GM18502 (cell line): ENCODE measurements at regions not wholly inside any gene's neighbourhood (a gene's known extent, or its start where the extent isn't known, plus 50 kb on each side); places are given as distances from the start of the nearest gene placed in this dataset.
"Not testable (repeated sequence)": the region's sequence is repeated elsewhere in the genome, so short reads cannot be mapped to it uniquely, and the experiment has no call there.

Experiments used
- ATAC-seq: cut with Tn5 transposase; IDR thresholded peaks from one replicate; pipeline ENCODE4 v1.9.1; 2021; ENCODE audit warnings: mild to moderate bottlenecking; ENCODE audit not compliant: unreplicated experiment, poor library complexity

DNA sequence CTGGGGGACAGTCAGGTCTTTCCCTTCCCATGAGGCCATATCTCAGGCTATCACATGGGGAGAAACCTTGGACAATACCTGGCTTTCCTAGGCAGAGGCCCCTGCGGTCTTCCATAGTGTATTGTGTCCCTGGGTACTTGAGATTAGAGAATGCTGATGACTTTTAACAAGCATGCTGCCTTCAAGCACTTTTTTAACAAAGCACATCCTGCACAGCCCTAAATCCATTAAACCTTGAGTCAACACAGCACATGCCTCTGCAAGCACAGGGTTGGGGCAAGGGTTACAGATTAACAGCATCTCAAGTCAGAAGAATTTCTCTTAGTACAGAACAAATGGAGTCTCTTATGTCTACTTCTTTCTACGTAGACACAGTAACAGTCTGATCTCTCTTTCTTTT, 545.2 kb upstream of the NR2F2 start:
- not testable (repeated sequence) for ATAC-seq

DNA sequence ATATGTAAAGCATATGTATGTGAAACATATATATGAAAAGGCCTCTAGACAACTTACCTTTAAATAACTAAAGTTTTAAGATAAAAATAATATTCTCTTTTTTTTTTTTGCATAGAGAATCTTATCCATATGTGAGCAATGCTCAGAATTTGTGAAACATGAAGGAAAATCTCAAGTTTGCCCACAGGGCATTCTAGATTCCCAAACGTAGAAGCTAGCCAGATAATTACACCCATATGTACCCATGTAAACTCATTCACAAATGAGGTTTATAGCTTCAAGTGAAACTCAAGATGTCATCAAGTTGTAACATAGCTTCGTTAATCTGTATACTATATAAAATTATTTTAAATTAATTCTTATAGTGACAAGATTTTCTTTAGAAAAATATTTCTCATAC, 537.3 kb upstream of the NR2F2 start:
- no peak for ATAC-seq

DNA sequence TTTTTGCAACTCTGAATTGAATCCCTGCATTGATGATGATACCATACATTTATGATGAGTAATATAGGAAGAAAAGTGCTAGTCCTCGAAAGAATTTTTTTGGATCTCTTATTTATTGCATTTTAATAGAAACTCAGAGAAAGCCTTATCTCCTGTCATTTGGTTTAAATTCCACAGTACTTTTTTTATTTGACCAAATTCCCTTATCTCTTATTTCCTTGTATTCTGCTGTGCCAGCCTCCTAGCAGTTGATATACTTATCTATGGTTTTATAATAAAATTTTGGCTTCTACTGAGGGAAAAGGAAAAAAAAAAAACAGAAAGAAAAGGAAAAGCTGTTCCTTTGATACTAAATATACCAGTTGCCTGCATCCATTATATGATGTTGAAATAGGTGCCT, 535.1 kb upstream of the NR2F2 start:
- ATAC-seq, result no peak

DNA sequence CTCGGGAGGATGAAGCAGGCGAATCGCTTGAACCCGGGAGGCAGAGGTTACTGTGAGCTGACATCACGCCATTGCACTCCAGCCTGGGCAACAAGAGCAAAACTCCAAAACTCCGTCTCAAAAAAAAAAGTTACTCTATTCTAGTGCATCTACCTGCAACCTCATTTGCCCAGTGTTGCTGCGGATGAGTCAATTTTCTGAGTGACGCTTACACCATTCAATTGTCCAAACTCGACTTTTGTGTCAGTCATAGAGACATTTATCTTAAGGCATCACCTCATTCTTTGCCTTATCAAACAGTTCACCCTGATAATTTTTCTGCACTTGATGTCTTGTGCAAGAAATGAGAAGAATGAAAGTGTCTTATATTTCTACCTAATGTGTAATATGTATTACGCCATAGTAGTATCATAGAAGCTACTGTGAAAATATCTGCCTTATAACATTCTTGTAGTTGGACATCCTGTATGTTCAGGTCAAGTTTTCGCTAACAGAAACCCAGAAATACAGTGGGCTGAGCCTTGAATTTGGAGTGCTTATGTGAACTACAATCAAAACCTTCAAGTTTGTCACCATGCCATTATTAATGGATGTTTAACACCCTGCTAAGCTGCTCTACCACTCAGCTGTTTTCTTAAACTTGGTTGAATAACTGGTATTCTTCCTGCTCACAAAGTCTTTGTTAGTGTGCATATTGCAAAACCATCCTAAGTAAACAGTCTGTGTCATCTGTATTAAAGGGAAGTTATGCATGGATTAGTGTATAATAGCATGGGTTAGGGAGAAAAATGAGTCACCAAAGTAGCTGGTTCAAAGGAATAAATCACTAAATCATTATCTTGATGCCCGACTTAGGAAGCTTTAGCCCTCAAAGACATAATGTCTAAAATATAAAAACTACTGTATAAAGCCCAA, 531.0 kb upstream of the NR2F2 start:
- ATAC-seq, result no peak

DNA sequence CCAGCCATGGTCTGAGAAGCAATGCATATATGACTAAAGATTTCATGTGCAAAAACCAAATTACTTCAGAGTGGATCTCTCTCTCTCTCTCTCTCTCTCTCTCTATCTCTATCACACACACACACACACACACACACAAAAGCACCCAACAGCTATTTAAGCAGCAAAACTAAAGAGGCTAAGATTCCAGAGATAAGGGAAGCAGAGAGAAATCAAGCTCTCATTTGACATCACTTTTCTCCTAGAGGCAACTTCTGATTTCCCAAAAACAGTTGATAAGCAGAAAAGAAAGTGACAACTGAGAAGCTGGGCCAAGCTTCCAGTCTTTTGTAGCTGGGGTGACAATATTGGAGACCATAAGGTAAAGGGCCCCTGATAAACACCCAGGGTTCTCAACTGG, 526.0 kb upstream of the NR2F2 start:
- ATAC-seq, result no peak

DNA sequence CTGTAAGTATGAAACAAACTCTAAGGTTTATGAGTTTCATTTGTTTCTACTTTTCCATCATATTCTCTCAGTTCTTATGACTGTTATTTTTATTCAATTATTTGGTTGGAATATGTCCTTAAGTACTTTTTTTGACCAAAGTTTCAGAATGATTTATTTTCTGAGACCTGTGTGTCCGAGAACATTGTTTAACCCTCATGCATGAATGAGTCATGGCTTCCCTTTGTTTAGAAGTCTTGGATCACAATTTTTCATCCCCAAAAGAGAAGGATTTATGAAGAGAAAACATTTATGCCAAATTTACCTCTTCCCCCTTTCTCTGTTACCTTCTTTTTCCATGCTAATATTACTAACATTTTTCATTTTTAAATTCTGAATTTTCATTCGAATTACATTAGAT, 518.0 kb upstream of the NR2F2 start:
- ATAC-seq, result no peak

DNA sequence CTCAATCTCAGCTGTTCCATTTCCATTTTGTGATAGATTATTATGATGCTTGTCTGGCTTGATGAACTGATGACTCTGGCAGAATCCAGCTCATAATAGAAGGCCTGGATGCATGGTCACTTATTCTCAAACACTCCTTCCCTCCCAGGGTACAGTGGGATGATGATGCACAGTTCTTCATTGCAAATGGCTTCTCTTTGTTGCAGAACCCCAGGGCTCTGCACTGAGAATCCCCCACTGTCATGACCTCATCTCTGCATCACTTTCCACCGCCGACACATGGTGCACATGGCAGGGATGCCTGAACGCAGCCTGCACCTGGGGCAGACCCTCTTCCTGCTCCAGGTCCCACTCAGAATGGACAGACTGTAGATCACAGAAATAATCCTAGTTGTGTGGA, 515.6 kb upstream of the NR2F2 start:
- ATAC-seq, result no peak

DNA sequence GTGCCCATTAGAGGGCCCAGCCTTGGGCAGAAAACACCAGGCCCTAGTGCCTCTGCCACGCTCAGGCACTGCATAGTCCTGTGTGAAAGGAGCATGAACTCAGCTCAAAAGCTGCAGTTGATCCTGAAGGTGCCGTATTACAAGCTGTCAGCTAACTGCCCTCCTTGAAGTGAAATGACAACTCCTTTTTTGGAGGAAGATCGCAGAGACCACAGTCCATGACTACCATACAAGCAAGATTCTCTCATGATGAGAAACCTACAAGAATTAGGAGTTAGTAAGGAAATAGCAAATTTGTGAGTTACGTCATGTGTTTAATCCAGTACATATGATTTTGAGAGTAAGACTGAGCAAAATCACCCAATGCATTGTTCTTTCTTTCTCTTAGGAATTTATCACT, 513.9 kb upstream of the NR2F2 start:
- no peak for ATAC-seq

DNA sequence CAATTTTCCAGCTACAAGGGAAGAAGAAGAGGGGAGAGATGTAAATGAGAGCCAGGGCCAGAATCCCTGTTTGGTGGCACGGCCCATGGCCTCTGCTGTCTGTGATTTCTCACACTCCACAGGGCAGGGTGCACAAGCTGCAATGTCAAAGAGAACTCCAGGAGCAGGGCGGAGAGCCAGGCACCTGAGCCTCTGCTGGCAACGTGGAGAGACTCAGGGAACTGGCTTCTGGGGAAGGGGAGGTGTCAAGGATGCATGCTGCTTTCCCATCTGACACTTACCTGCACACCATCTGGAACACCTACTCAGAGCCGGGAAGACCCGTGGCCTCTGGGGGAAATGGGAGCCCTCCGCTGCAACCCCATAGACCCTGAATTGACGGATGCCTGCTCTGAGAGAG, 507.5 kb upstream of the NR2F2 start:
- ATAC-seq, result no peak

DNA sequence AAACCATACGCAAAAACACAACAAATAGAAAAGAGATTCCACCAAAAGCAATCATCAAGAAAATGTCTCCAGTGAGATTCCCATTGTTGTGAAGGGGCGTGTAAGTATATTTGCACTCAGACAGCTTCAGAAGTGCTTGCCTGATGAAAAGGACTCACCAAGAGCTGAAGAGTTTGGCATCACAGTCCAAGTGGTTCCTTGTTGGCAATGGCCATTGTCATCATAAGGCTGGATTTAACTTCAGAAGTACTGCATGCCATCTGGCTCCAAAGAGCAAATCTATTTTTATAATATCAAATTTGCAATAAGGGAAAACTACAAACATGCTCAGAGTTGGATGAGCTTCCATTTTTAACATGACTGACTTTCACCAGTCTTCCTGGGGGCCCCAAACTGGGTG, 505.3 kb upstream of the NR2F2 start:
- no peak for ATAC-seq

DNA sequence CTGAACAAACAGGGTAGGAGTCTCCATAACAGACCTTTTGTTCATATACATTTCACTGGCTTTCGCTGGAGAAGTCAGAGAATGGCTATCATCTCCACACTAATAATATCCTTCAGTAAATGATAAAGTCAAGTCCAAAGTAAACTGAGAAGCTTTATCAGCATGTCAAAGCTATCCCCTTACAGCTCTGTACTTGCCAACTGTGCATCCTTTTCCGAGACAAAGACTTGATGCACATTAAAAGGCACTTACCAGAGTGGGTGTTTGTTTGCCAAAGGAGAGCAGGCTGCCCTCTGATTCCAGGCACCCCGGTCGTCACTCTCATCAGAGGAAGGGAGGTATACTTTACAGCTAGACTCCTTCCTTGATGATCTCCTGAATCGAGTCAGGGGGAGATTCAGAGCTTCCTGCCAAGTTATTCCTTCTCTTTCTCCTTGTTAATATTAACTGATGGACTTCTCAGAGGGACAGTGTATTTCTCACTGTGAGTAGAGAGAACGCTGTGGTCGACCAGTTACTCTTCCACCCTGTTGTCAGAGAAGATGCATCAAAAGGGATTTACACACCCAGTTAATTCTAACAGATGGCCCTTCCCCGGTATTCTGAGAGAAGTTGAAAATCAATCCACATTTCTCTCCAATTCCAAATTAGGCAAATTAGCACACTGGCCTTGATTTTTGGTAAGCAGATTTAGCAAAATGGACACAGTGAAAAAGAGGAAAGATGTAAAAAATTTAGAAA, 504.7 kb upstream of the NR2F2 start:
- ATAC-seq, result no peak

DNA sequence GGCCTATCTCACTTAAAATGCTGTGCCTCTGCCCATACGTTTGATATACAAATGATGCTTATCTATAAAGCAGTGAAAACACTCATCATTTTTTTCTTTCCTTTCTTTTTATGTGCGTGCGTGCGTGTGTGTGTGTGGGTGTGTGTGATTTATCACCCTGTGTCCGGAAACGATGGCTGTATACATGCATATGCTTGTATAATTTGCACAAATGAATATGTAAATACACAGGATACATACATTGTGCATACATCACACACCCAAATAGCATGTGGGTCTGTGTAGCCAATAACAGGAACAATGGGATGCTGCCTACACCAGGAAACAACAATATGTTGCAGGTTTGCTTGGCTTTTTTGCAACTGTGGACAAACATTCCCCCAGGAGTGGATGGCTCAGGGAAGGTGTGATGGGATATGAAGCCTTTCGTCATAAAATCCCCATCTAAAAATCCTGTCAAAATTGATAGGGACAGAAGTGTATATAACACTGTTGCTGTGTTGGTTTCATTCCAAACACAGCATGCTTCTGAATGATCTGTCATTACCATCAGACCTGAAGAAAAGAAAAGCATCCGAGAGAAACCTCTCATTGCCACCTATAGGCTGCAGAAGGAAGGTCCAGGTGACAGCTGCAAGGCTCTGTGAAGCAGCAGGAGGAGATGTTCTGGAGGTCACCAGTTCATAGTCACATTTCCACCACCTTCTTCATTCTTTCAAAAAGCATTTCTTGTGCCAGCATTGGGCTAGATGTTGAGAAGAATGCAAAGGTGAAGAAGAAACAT, 503.9 kb upstream of the NR2F2 start:
- peak; percentile 53 for ATAC-seq

DNA sequence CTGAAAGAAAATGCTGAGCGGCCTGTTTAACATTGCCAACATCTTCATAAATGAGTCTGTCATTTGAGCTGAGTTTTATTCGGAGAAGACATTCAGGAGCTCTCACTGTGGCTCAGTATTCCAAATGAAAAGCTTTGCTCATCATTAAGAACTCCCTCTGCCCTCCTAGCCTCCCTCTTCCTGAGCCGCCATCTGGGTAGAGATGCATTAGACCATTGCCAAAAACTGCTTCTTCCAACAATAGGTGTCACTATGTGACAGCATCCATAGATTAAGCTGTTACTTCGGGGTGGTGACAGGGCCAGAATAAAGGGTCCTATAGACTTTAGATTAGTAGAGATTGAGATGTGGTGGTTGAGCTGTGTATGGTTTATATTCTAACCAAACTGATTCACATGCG, 501.4 kb upstream of the NR2F2 start:
- ATAC-seq, result no peak

DNA sequence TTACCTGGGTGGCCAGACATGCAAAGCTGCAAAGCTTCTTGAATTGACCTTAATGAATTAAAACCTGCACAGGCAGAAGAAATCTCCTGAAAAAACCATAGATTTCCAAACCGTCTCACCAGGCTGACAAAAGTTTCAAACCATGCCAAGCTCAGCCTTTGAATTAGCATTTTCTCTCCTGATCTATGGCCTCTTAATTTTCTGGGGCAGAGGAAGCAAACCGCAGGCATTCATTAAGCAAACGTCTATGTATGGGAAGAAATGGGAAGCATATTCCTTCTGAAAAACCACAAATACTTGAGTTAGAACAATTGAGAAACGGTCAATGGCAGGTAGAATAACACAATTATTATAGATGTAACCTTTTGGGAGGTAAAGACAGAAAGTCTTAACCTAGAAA, 500.2 kb upstream of the NR2F2 start:
- ATAC-seq, result no peak

DNA sequence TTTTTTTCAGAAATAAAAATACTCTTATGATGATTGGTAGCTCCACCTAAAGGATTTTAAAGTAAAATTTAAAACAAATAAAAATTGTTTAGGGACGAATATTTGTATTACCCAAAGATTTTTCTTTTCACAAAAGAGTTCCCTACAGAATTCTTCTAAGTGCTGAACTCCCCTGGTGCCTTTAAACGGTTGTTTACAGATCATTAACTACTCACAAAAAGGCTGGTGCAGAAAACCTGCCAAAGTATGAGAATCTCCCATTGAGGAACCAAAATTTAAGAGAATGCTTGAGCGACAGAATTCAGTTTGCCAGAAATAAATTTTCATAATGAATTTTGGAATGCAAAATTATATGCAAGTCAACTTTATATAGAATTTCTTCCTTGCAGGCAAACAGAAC, 497.8 kb upstream of the NR2F2 start:
- no peak for ATAC-seq

DNA sequence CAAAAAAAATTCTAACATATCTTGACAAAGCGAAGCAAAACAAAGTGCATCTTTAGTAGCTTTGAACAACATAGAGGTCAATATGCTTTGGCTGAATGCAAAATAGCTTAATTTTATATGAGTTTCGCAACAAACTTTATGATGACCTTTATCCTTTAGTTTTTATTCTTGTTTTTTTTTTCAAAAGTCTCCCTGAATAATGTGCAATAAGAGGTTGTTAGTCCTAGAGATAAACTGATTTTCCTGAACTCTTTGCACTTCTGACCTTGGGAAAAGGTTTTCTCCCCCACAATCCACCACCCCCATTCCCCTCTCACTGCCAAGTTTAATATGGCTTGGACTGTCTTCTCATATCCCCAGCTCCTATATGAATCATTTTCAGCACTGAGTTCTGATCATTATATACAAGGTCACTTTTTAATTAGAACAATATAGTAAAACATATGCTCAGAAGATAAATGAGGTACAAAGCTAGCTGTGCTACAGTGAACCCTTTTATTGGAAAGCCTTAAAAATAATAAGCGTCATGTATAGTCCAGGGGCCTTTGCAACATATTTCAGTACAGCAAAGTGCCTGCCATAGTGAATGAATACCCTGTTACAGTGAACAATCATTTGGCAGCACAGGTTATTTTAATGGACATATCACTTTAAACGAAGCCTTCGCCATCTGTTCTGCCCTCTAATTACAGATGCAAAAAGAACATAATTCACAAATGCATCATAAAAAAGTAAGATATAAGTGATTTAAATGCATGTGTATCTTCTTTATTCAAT, 496.3 kb upstream of the NR2F2 start:
- no peak for ATAC-seq

DNA sequence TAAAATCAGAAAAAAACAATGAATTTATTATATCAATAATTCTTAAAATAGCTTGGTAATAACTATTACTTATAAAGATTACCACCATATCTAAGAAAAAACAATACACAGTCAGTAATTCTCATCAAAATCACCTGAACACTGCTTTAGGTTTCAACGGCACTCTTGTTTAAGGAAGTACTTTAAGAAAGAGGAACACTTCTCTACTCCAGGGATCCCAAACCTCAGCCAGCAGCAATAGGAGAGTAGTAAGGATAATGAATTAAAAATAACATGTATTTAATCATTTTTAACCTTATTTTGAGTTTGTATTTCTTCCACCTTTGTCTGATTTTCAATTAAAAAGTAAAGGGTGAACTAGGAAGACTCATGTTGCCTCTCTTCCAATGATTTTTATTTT, 494.0 kb upstream of the NR2F2 start:
- no peak for ATAC-seq

DNA sequence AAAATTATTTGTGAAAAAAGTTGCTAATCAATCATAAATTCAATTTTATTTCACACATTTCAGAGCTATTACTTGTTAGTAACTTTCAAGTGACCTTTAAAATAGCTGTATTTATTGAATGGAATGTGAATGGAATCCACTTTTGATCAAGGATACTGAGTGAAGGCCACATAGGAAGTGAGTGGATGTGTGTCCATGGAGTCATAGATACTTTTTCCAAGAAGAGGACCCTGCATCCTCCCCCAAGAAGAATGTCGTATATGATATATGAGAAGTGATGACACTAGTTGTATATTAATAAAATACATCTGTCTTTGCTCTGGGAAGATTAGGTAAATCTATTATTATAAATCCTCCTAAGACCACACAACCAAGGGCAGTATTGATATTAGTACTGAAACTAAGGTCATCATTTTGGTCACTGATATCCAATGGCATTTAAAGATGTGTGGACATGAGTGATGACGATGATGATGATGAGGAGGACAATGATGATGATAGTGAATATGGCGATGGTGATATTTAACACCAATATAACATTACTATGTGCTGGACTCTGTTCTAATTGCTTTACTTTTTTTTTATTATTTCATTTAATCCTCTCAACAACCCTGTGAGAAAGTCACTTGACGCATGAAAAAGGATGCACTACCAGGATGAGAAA, 493.0 kb upstream of the NR2F2 start:
- ATAC-seq, result no peak

DNA sequence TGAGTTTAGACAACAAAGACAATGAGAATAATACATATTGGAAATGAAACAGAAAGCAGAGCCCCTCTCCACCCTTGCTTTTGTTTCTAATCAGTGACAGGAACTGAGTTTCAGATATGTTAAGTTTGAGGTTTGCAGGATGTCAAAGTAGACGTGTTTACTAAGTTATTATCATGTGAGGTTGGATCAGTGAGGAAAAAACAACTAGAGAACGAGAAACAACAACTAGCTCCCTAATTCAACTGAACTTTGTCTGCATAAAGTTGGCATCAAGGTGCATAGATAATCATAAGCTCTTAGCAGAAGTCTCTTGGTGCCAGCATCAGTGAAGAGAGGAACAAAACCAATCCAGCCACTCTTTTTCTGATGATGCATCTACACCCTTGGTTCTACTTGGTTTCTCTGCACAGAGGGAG, 491.1 kb upstream of the NR2F2 start:
- ATAC-seq, result peak; percentile 99

DNA sequence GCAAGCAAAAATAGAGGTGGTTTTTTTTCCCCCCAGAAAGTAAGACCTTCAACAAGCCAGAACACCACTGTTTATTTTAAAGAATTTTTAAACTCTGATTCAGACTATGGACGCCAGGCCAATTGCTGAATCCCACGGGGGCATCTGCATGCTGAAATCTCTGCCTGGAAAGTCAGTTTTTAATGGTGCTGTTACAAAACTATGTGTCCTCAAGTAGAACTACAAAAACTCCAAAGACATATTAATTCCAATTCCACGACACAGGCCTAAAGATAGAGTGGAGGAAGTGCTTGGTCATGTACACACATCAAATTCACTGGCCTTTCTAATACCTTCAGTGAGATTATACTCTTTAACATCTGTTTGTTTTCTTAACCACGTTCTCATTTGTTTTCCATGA, 490.5 kb upstream of the NR2F2 start:
- ATAC-seq, result no peak
